ENCODE measurements at regions not wholly inside any gene's neighbourhood (a gene's known extent, or its start where the extent isn't known, plus 50 kb on each side); places are given as distances from the start of the nearest gene placed in this dataset.

- TF ChIP-seq MYC (IDR thresholded peaks at IDR 0.05; ENCODE audit: low read depth, low read length) (no peak), EZH2 (IDR thresholded peaks at IDR 0.05; ENCODE audit: borderline replicate concordance, low read depth, low read length, severe bottlenecking) (no peak), CTCF (IDR thresholded peaks at IDR 0.05; ENCODE audit: extremely low read depth in 1 of 2, insufficient read depth in 1 of 2, low read depth in 1 of 2, low read length in 2 of 2) (no peak), FOS (IDR thresholded peaks at IDR 0.05; ENCODE audit: borderline replicate concordance, insufficient read depth, low read length) (no peak), POLR2AphosphoS5 (IDR thresholded peaks at IDR 0.05; ENCODE audit: insufficient read depth, low read depth, low read length) (no peak), JUN (IDR thresholded peaks at IDR 0.05; ENCODE audit: borderline replicate concordance, insufficient read depth, insufficient read length, low read depth) (no peak), POLR2A (IDR thresholded peaks at IDR 0.05; ENCODE audit: low read depth, low read length) (no peak), GATA2 (IDR thresholded peaks at IDR 0.05; ENCODE audit: insufficient read depth, insufficient read length, low read depth, low read length) (no peak)
- TF ChIP-seq, protein P1, sequence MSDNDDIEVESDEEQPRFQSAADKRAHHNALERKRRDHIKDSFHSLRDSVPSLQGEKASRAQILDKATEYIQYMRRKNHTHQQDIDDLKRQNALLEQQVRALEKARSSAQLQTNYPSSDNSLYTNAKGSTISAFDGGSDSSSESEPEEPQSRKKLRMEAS (IDR thresholded peaks at IDR 0.05; ENCODE audit: insufficient read depth, insufficient read length), result no peak
These were observed 495.7 kb downstream of the RIT2 start for GRCh38 chr18:42619771-42620170.

Measured in endothelial cell of umbilical vein (primary cell).